Activated naive CD4-positive, alpha-beta T cell treated with anti-CD3 and anti-CD28 coated beads, Interleukin-2, amount 50 U/mL, for 72 hours (primary cell): ENCODE measurements at regions not wholly inside any gene's neighbourhood (a gene's known extent, or its start where the extent isn't known, plus 50 kb on each side); places are given as distances from the start of the nearest gene placed in this dataset.

Source experiments
- ATAC-seq, 2 donors: fragments of 150-1000 bp; cut with Tn5 transposase; 2 replicates each; pipeline ENCODE4 v1.10.0; 2021; ENCODE audit warnings: mild to moderate bottlenecking in 2 of 2, moderate library complexity in 2 of 2
- DNase-seq, 2 donors: peaks; one replicate each; pipeline ENCODE4 v3.0.0; 2021 to 2022; ENCODE audit warnings: low spot score in 2 of 2
- H3K27ac Mint-ChIP-seq, 2 donors: one replicate each; pipeline ENCODE4 v1.8.0; 2022; ENCODE audit warnings: mild to moderate bottlenecking in 2 of 2, mixed read lengths in 2 of 2
- H3K36me3 Mint-ChIP-seq, 2 donors: one replicate each; pipeline ENCODE4 v1.8.0; 2022; ENCODE audit warnings: mixed read lengths in 2 of 2
- H3K9me3 Mint-ChIP-seq, 2 donors: one replicate each; pipeline ENCODE4 v1.8.0; 2022; ENCODE audit warnings: mixed read lengths in 2 of 2

DNA sequence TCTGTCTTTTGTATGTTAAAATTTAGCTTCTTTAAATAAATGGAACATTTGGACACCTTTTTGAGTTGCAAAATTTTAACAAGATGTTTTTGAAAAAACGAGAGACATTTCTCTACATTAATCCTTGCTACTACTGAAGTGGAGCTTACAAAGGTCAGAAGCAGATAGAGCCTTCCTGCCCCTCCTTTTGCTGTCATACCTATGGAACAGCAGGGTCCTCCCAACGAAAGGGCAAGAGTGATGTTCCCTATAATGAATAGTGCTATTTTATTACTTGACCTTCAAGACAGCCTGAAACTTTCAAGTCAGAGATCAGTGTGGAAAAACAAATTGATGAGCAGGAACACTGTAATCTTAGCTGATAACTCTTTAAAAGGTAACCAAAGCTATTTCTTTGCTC, 1538.9 kb downstream of the PLA2G4A start:
- ATAC-seq (no peak), DNase-seq (no peak)
- no peak overlapping the region for H3K27ac Mint-ChIP-seq
- no peaks in the 10 kb centered on the region for H3K36me3 Mint-ChIP-seq
- peaks cover 6 to 8% of the 10 kb centered on the region in 2 donors for H3K9me3 Mint-ChIP-seq

- DNase-seq (no peak), ATAC-seq (no peak)
- H3K9me3 Mint-ChIP-seq: no peaks in the 10 kb centered on the region
- no peaks in the 10 kb centered on the region for H3K36me3 Mint-ChIP-seq
- no peak overlapping the region for H3K27ac Mint-ChIP-seq
Measured at GRCh38 chr1:188371295-188371806, 1542.6 kb downstream of the PLA2G4A start.

DNA sequence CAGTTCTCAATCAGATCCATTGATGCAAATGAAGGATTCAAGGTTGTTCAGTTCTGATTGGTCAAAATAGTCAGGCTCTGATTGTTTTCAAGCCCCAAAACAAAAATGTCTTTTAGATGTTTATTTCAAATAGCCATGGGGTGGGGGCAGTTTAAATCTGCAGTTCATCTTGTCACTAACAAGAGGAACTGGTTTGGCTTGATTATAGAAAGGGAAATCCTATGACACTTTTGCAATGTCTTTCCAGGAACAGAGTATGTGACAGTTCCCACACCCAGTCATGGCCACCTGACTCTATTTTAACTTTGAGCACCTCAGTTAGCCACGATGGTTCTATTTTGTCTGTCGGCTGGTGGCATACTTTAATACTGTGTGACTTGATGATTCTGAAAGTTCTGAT, 1544.1 kb downstream of the PLA2G4A start:
- Mint-ChIP-seq H3K36me3 (no peaks in the 10 kb centered on the region), H3K9me3 (peaks cover 4 to 7% of the 10 kb centered on the region in 2 donors)
- no peak for ATAC-seq

DNA sequence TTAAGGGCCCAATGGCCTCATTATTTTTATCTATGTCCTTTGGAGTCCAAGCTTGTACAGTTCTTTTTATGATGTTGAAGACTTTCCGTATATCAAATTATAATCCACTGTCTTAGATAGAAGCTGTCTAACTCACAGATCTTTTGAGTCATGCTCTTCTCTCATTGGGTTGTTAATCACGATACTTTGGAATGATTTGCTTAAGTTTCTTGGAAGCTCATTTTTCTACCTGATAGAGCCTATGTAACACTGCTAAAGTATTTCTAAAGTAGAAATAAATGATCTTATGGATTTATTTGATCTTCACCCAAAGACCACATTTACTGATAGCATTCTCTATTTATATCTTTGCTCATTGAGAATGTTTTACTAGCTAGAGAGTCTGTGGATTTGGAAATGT, 1554.1 kb downstream of the PLA2G4A start:
- Mint-ChIP-seq H3K27ac (no peak overlapping the region), H3K9me3 (peaks cover 4 to 10% of the 10 kb centered on the region in 2 donors), H3K36me3 (no peaks in the 10 kb centered on the region)
- no peak for ATAC-seq
- DNase-seq: no peak

More for the DNA sequence above, 1544.1 kb downstream of the PLA2G4A start:
- DNase-seq: no peak
- H3K27ac Mint-ChIP-seq: no peak overlapping the region

DNA sequence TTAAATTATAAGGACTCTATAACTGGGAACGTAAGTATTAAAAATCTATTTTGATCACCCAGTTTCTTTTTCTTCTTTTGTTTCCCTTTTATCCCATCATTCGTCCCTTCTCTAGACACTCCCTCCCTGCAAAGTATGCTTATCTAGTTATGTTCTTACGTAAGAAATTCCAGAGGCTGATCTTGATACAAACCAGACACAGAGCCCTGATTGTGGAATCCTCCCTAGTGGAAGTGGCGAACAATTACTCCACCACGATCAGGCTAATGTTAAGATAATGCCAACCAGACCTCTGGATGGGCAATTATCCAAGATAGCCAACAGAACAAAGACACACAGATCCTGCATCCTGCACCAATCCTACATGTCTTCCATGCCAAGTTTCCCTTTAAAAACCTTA, 1557.4 kb downstream of the PLA2G4A start:
- Mint-ChIP-seq H3K36me3 (no peaks in the 10 kb centered on the region), H3K9me3 (peaks cover 4 to 12% of the 10 kb centered on the region in 2 donors)
- no peak for ATAC-seq

GRCh38 chr1:188386666-188387065, 1557.9 kb downstream of the PLA2G4A start:
- H3K36me3 Mint-ChIP-seq: no peaks in the 10 kb centered on the region
- H3K27ac Mint-ChIP-seq: no peak overlapping the region
- ATAC-seq (no peak), DNase-seq (no peak)
- peaks cover 4 to 14% of the 10 kb centered on the region in 2 donors for H3K9me3 Mint-ChIP-seq

More for the DNA sequence above, 1557.4 kb downstream of the PLA2G4A start:
- no peak for DNase-seq
- H3K27ac Mint-ChIP-seq: no peak overlapping the region

- ATAC-seq: no peak
- no peaks in the 10 kb centered on the region for H3K36me3 Mint-ChIP-seq
- no peak overlapping the region for H3K27ac Mint-ChIP-seq
- peaks cover 11 to 14% of the 10 kb centered on the region in 2 donors for H3K9me3 Mint-ChIP-seq
- DNase-seq: no peak
Measured at GRCh38 chr1:188394677-188395076, 1565.9 kb downstream of the PLA2G4A start.

DNA sequence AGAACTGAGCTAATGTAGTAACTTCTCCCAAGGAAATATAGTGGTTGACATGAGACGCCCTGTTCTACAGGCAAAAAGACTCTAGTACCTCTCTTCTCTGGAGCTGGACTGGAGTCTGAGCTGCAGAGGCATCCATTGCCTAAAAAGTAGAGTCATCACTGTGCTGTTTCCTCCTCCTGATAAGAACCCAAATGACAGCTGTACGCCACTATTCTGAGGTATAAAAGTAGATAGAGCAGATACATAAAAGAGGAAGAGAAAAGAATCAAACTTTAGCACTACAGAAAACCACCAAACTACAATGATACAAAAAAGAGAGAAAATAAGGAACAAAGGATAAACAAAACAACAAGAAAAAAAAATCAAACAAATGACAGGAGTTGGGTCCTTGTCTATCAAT, 1568.8 kb downstream of the PLA2G4A start:
- no peak overlapping the region for H3K27ac Mint-ChIP-seq
- DNase-seq: no peak
- H3K36me3 Mint-ChIP-seq: no peaks in the 10 kb centered on the region
- no peak for ATAC-seq
- peaks cover 9 to 11% of the 10 kb centered on the region in 2 donors for H3K9me3 Mint-ChIP-seq

- no peak for ATAC-seq
- Mint-ChIP-seq H3K27ac (no peak overlapping the region), H3K9me3 (peaks cover 0 to 3% of the 10 kb centered on the region in 2 donors), H3K36me3 (no peaks in the 10 kb centered on the region)
- no peak for DNase-seq
Measured at GRCh38 chr1:188402986-188403385, 1574.2 kb downstream of the PLA2G4A start.

DNA sequence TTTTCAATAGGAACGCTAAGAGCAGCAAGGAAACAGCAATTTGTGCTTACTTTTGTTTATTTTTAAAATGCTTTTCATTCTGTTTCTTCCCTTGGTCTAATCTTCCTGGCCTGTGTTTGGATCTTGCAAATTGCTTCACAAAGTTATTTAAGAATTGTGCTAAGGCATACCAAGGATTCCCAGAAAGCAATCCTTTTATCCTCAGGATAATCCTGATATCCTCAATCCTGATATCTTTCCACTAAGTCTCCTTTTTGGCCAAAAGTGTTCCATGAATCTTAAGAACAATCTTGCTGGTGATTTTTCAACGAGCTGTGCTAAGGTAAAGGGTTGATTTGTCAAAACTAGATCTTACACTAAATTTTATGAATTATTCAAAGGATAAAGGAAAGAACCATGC, 1577.9 kb downstream of the PLA2G4A start:
- H3K9me3 Mint-ChIP-seq: no peaks in the 10 kb centered on the region
- no peaks in the 10 kb centered on the region for H3K36me3 Mint-ChIP-seq
- no peak for DNase-seq
- H3K27ac Mint-ChIP-seq: no peak overlapping the region
- ATAC-seq: no peak

- H3K27ac Mint-ChIP-seq: no peak overlapping the region
- H3K9me3 Mint-ChIP-seq: no peaks in the 10 kb centered on the region
- ATAC-seq: no peak
- H3K36me3 Mint-ChIP-seq: no peaks in the 10 kb centered on the region
- DNase-seq: no peak
Measured at GRCh38 chr1:188420177-188420576, 1591.4 kb downstream of the PLA2G4A start.

DNA sequence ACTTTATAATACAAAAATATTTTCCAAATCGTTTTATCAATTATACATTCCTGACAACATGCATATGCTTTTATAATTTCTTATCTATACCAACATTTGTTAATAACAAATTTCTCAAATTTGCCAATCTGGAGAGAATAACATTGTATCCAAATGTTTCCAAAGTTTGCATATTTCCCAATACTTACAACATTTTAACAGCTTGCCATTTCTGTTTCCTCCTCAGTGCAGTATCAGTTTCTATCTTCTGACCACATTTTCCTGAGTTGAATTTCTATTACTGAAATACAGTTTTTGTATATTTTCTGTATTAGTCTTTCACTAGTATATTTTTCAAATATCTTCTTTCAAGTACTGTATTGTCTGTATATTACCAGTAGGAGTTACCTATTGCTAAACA, 1594.3 kb downstream of the PLA2G4A start:
- no peak overlapping the region for H3K27ac Mint-ChIP-seq
- DNase-seq (no peak), ATAC-seq (no peak)
- H3K9me3 Mint-ChIP-seq: no peaks in the 10 kb centered on the region
- no peaks in the 10 kb centered on the region for H3K36me3 Mint-ChIP-seq

DNA sequence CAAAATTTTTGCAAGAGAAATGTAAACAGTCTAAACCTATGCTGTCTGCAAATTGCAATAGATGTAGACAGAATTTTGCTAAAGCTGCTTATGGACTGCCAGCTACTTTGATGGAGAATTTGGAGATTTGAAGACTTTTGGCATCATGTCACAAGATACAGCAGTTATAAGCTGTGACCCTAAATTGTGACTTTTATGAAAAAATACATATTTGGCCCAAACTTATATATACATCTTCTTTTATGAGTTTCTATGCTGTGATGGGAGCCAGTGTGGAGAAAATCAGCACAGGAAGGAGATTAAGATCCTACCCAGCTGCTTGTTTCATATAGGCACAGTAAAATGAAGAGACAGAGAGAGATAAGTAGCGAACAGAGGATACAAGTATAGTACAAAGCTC, 1595.4 kb downstream of the PLA2G4A start:
- H3K9me3 Mint-ChIP-seq: peaks cover 3 to 5% of the 10 kb centered on the region in 2 donors
- H3K27ac Mint-ChIP-seq: no peak overlapping the region
- H3K36me3 Mint-ChIP-seq: no peaks in the 10 kb centered on the region
- DNase-seq (no peak), ATAC-seq (no peak)

DNA sequence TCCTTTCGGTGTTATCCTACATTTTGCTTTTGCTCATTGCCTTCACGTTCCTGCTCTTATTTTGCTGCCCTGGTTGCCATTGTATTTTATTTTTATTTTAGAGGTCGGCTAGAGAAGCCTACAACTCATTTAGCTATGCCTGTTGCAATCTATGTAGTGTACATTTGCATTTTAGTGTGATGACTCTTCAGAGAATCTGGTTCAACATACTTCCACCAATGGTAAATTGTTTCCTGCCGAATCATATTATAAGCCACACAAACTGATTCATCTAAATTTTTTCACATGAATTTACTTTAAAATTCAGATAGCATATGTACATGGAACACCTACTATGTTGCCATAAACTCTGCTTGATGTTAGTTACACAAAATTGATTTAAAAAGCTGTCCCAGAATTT, 1596.9 kb downstream of the PLA2G4A start:
- no peak for DNase-seq
- no peak overlapping the region for H3K27ac Mint-ChIP-seq
- H3K36me3 Mint-ChIP-seq: no peaks in the 10 kb centered on the region
- H3K9me3 Mint-ChIP-seq: peaks cover 5 to 7% of the 10 kb centered on the region in 2 donors
- ATAC-seq: no peak

DNA sequence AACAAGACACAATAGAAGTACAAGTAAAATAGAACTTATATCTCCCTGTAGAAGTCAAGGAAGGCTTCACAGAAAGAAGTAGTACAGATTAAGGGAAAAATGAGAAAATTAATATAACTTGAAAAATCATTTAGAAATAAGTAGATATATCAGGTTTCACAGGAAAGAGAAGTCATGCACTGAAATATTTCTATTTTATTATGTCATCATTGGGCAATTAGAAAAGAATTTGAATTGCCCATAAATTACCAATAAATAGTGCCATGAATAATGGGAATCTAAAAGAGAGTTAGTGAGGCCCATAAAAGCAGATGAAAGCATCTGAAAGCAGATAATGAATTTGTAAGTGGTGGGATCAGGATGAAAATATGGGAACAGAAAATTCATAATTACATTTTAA, 1597.8 kb downstream of the PLA2G4A start:
- DNase-seq: no peak
- no peak overlapping the region for H3K27ac Mint-ChIP-seq
- no peaks in the 10 kb centered on the region for H3K36me3 Mint-ChIP-seq
- no peak for ATAC-seq
- H3K9me3 Mint-ChIP-seq: peaks cover 5 to 7% of the 10 kb centered on the region in 2 donors

GRCh38 chr1:188427642-188428041, 1598.9 kb downstream of the PLA2G4A start:
- no peak overlapping the region for H3K27ac Mint-ChIP-seq
- ATAC-seq: no peak
- peaks cover 5 to 7% of the 10 kb centered on the region in 2 donors for H3K9me3 Mint-ChIP-seq
- no peak for DNase-seq
- H3K36me3 Mint-ChIP-seq: no peaks in the 10 kb centered on the region

GRCh38 chr1:188429386-188429785, 1600.6 kb downstream of the PLA2G4A start:
- H3K27ac Mint-ChIP-seq: no peak overlapping the region
- DNase-seq (no peak), ATAC-seq (no peak)
- no peaks in the 10 kb centered on the region for H3K36me3 Mint-ChIP-seq
- peaks cover 5 to 7% of the 10 kb centered on the region in 2 donors for H3K9me3 Mint-ChIP-seq

DNA sequence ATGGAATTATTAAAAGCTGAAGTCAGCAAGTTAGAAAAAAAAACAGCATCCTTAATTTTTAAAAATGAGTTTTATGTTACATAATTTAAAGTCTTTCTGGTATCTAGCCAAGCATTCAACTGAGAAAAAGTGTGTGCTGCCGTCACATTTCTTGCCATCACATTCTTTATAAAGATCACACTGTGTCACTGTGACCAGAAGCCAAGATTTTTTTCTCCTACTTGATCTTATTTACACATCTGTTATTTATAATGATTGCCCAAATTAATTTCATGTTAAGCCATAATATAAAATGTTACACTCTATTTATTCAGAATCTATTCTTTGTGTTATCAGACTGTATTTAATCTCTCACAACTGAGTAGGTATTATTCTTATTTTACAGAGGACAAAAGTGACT, 1603.7 kb downstream of the PLA2G4A start:
- DNase-seq (no peak), ATAC-seq (no peak)
- Mint-ChIP-seq H3K9me3 (peaks cover 5 to 7% of the 10 kb centered on the region in 2 donors), H3K36me3 (no peaks in the 10 kb centered on the region), H3K27ac (no peak overlapping the region)

DNA sequence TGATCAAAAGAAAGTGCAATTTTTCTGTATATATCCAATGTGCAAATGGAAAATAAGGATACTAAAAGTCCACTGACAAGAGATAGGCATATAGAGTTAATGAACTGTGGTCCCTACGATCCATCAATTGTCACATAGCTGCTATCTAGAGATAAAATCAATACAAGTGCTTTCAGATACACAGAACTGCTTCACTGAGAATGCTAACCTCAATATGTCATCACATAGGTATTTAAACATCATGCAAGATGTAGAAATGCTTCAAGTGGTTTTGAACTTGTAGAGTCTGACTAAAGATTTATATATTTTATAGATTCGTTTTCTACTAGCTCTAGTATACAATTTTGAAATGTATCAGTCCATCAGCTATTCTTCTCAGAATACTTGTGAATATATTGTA, 1604.7 kb downstream of the PLA2G4A start:
- H3K27ac Mint-ChIP-seq: no peak overlapping the region
- ATAC-seq (no peak), DNase-seq (no peak)
- H3K9me3 Mint-ChIP-seq: peaks cover 7 to 9% of the 10 kb centered on the region in 2 donors
- H3K36me3 Mint-ChIP-seq: no peaks in the 10 kb centered on the region
